ENCODE measurements at regions not wholly inside any gene's neighbourhood (a gene's known extent, or its start where the extent isn't known, plus 50 kb on each side); places are given as distances from the start of the nearest gene placed in this dataset.

DNA sequence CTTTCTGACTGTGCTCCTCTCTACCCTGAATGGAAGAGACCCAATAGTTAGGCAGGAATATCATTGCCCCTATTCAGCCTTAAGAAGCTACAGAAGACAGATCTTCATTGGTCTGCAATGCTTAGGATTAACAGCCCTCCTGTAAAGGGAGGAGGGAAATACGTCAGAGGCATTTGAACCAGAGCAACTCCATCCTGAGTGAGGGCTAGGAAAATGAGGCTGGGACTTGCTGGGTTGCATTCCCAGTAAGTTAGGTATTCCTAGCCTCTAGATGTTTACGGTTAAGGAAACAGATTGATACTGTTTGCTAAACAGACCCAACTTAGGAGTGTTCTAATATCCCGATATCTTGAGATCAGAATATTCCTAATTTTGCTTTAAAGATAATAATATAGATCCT lies 63.5 kb downstream of the PCDH18 start:
- Mint-ChIP-seq H3K36me3 (peaks cover 2% of the 10 kb centered on the region), H3K27me3 (ENCODE audit: insufficient read depth, low read depth) (peaks cover 2% of the 10 kb centered on the region), H3K27ac (no peak overlapping the region), H3K4me1 (no peaks in the 10 kb centered on the region), H3K9me3 (peaks cover 25% of the 10 kb centered on the region), H3K4me3 (no peak overlapping the region)
- no peak overlapping the region for H3K4me3 ChIP-seq
- H3K9ac ChIP-seq: no peak overlapping the region
- H2AFZ ChIP-seq (replicated peaks): no peak overlapping the region
- no peak for DNase-seq (ENCODE audit: low spot score)
- TF ChIP-seq EZH2 (IDR thresholded peaks at IDR 0.05): no peak
- TF ChIP-seq, protein P1, sequence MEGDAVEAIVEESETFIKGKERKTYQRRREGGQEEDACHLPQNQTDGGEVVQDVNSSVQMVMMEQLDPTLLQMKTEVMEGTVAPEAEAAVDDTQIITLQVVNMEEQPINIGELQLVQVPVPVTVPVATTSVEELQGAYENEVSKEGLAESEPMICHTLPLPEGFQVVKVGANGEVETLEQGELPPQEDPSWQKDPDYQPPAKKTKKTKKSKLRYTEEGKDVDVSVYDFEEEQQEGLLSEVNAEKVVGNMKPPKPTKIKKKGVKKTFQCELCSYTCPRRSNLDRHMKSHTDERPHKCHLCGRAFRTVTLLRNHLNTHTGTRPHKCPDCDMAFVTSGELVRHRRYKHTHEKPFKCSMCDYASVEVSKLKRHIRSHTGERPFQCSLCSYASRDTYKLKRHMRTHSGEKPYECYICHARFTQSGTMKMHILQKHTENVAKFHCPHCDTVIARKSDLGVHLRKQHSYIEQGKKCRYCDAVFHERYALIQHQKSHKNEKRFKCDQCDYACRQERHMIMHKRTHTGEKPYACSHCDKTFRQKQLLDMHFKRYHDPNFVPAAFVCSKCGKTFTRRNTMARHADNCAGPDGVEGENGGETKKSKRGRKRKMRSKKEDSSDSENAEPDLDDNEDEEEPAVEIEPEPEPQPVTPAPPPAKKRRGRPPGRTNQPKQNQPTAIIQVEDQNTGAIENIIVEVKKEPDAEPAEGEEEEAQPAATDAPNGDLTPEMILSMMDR (IDR thresholded peaks at IDR 0.05): no peak
- TF ChIP-seq EZH2phosphoT487 (IDR thresholded peaks at IDR 0.05): no peak
- no peaks in the 10 kb centered on the region for H3F3A ChIP-seq (ENCODE audit: low read depth)
- H3K27ac ChIP-seq: no peak overlapping the region
- H3K27me3 ChIP-seq: no peaks in the 10 kb centered on the region
- H3K4me2 ChIP-seq: no peak overlapping the region
- H3K4me1 ChIP-seq: no peaks in the 10 kb centered on the region
- H3K9me3 ChIP-seq (ENCODE audit: low read depth): peaks cover 17% of the 10 kb centered on the region
- no peaks in the 10 kb centered on the region for H4K20me1 ChIP-seq (ENCODE audit: low read depth)
- no peaks in the 10 kb centered on the region for H3K79me2 ChIP-seq (ENCODE audit: low read depth)
- no peaks in the 10 kb centered on the region for H3K36me3 ChIP-seq

GRCh38 chr4:137467537-137467936 lies 64.8 kb downstream of the PCDH18 start:
- H3K4me1 Mint-ChIP-seq: no peaks in the 10 kb centered on the region
- Histone ChIP-seq H3K9ac (no peak overlapping the region), H3K4me1 (no peaks in the 10 kb centered on the region), H3K9me3 (ENCODE audit: low read depth) (peaks cover 17% of the 10 kb centered on the region), H3K4me3 (no peak overlapping the region), H3K79me2 (ENCODE audit: low read depth) (no peaks in the 10 kb centered on the region), H3F3A (ENCODE audit: low read depth) (no peaks in the 10 kb centered on the region), H2AFZ (replicated peaks) (no peak overlapping the region), H4K20me1 (ENCODE audit: low read depth) (no peaks in the 10 kb centered on the region), H3K27me3 (no peaks in the 10 kb centered on the region), H3K36me3 (no peaks in the 10 kb centered on the region), H3K27ac (no peak overlapping the region), H3K4me2 (no peak overlapping the region)
- peaks cover 26% of the 10 kb centered on the region for H3K9me3 Mint-ChIP-seq
- no peak overlapping the region for H3K4me3 Mint-ChIP-seq
- TF ChIP-seq EZH2phosphoT487 (IDR thresholded peaks at IDR 0.05) (no peak), EZH2 (IDR thresholded peaks at IDR 0.05) (no peak)
- TF ChIP-seq, protein P1 (IDR thresholded peaks at IDR 0.05): no peak
- peaks cover 2% of the 10 kb centered on the region for H3K36me3 Mint-ChIP-seq
- no peak overlapping the region for H3K27ac Mint-ChIP-seq
- peaks cover 2% of the 10 kb centered on the region for H3K27me3 Mint-ChIP-seq (ENCODE audit: insufficient read depth, low read depth)
- DNase-seq (ENCODE audit: low spot score): no peak

DNA sequence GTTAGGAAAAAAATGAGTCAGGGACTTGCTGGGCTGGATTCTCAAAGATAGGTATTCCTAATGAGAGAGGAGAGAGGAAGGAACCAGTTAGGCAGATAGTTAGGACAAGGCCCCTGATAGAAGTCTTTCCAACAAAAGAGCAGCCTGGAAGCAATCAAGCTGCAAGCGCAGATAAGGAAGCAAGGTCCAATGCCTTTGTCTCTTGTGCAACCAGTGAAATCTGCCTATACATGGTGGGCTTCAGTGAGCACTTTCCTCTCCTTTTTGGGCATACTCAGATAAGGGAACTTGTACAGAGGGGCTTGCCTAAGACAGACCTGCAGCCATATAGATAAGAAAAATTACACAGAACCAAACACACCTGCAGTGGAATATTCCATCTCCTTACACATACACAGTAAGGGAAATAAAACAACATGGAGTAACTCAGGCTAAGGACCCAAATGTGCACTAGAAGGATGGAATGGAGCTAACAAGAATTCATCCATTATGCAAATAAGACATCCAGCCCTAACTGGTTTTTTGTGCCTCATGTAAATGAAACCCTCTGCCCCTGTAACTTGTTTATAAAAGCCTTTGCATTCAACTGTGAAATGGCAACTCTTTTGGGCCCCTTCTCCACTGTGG lies 68.8 kb downstream of the PCDH18 start:
- H3K4me2 ChIP-seq: no peak overlapping the region
- no peak overlapping the region for H3K27ac ChIP-seq
- Mint-ChIP-seq H3K27me3 (ENCODE audit: insufficient read depth, low read depth) (no peaks in the 10 kb centered on the region), H3K9me3 (peaks cover 25% of the 10 kb centered on the region), H3K27ac (no peak overlapping the region), H3K4me3 (no peak overlapping the region), H3K4me1 (peaks cover 4% of the 10 kb centered on the region), H3K36me3 (peaks cover 2% of the 10 kb centered on the region)
- TF ChIP-seq EZH2 (IDR thresholded peaks at IDR 0.05) (no peak), EZH2phosphoT487 (IDR thresholded peaks at IDR 0.05) (no peak)
- TF ChIP-seq, protein P1 (IDR thresholded peaks at IDR 0.05): no peak
- H2AFZ ChIP-seq (replicated peaks): no peak overlapping the region
- no peaks in the 10 kb centered on the region for H3K36me3 ChIP-seq
- no peaks in the 10 kb centered on the region for H3K27me3 ChIP-seq
- no peak overlapping the region for H3K9ac ChIP-seq
- H3K4me3 ChIP-seq: no peak overlapping the region
- no peaks in the 10 kb centered on the region for H3K79me2 ChIP-seq (ENCODE audit: low read depth)
- DNase-seq (ENCODE audit: low spot score): no peak
- no peaks in the 10 kb centered on the region for H3F3A ChIP-seq (ENCODE audit: low read depth)
- no peaks in the 10 kb centered on the region for H3K4me1 ChIP-seq
- H4K20me1 ChIP-seq (ENCODE audit: low read depth): no peaks in the 10 kb centered on the region
- peaks cover 17% of the 10 kb centered on the region for H3K9me3 ChIP-seq (ENCODE audit: low read depth)
